ENCODE measurements at regions not wholly inside any gene's neighbourhood (a gene's known extent, or its start where the extent isn't known, plus 50 kb on each side); places are given as distances from the start of the nearest gene placed in this dataset.
"Not testable (repeated sequence)": the region's sequence is repeated elsewhere in the genome, so short reads cannot be mapped to it uniquely, and the experiment has no call there.

GRCh38 chr4:82181789-82182188, 192.0 kb downstream of the HNRNPD start:
- DNase-seq (ENCODE audit: low read depth in 2 of 2), result no peak

DNA sequence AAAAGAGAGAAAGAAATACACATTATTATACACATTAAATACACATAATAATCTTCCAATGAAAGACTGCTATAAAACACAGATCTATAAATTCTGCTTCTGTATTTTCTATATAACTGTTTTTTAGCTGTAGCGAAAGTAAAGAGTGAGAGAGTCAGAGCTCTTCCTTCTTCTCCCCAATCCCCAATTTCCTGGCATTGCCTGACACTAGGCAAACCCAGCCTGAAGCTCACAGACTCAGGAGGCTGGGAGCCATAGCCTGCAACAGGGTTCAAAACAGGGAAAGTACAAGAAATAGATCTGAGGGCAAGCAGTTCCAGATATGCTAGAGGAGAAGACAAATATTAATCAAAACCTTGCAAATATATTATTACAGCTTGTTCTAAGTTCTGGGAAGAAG, 201.6 kb downstream of the HNRNPD start:
- no peak for DNase-seq (ENCODE audit: low read depth in 2 of 2)

- DNase-seq (ENCODE audit: low read depth in 2 of 2), result no peak
Measured at GRCh38 chr4:82171531-82172155, 202.1 kb downstream of the HNRNPD start.

- no peak for DNase-seq (ENCODE audit: low read depth in 2 of 2)
Measured at GRCh38 chr4:82149750-82150149, 224.0 kb downstream of the HNRNPD start.

DNA sequence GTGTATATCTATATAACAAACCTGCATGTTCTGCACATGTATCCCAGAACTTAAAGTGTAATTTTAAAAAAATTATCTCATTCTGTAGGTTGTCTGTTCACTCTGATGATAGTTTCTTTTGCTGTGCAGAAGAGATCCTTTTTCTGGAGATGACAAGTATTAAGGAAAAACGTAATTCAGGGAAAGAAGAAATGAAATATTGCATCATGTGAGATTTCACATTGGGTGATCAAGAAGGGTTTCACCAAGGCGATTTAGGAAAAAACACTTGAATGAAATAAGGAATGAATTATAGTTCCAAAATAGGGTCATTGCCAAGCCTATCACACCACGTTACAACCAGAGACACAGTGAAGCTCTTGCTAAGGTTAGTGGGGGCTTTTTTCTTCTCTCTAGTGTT, 227.9 kb downstream of the HNRNPD start:
- no peak for DNase-seq (ENCODE audit: low read depth in 2 of 2)

DNA sequence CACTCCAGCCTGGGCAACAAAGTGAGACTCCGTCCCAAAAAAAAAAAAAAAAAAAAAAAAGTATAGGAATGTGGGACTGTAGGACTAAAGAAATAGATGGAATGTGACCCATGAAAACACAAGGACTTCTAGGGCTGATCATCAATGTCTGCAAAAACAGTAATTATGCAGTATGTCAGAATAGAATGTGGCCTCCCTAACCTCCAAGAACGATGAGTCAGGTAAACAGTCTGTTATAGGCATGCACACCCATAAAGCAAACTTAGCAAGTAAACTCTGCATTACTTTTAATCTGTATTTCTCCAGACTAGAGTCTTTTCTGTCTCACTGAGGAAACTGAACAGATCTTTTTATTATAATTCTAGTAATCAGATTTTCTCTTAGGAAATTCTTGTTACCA, 233.4 kb downstream of the HNRNPD start:
- no peak for DNase-seq (ENCODE audit: low read depth in 2 of 2)

GRCh38 chr4:82139287-82139686, 234.5 kb downstream of the HNRNPD start:
- DNase-seq (ENCODE audit: low read depth in 2 of 2), result no peak

DNA sequence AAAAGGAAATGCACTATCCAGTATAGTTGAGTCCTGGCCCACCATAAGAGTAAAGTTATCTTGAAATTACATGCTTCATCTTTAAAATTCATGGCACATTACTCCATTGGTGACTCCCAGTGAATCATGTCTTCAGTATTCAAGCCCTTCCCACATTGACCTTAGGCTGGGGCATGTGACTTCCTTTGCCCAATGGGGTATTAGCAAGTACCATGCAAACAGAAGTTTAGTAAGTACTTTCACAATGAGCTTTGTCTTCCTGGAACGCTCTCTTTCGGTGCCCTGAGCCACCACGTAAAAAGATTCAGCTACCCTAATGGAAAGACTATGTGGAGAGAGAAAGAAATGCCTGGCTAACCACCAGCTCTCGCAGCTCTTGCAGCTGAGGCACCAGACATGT, 235.4 kb downstream of the HNRNPD start:
- peak in 1 of 2 donors; percentile 3 for DNase-seq (ENCODE audit: low read depth in 2 of 2)

- no peak for DNase-seq (ENCODE audit: low read depth in 2 of 2)
Measured at GRCh38 chr4:82136161-82136801, 237.5 kb downstream of the HNRNPD start.

DNA sequence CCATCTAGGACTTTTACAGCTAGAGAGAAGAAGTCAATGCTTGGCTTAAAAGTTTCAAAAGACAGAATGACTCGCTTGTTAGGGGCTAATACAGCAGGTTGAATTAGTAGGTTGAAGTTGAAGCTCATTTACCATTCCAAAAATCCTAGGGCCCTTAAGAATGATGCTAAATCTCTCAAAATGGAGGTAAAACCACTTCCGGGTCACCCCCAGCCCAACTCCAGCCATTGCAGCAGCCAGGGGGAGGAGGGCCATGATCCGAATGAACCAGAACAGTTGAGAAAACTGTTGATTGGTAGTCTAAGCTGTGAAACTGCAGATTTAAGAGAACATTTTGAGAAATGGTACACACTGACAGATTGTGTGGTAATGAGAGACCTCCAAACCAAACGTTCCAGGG, 245.4 kb downstream of the HNRNPD start:
- no peak for DNase-seq (ENCODE audit: low read depth in 2 of 2)

- no peak for DNase-seq (ENCODE audit: low read depth in 2 of 2)
Measured at GRCh38 chr4:82126512-82127040, 247.2 kb downstream of the HNRNPD start.

DNA sequence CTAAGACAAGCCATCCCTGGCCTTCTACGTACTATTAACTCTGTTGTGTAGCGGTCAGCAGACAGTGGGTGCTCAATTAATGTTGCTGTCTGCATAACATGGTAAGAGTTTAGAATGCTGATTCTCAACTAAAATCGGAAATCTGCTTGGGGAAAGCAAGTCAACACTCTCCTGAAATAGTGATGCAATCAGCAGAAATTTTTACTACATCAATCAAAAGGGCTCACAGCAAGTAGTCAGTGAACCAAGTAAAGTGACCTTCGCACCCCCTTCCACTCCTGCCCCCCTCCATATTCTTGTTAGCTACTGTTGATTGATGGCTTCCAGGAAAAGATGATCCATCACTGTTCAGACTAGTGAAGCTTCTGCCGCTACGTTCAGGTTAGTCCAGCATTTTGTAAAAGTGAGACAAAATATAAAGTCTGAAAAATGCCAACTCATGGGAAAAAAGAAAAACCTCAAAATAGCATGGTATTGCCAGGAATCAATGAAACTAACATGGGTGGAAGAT, 247.9 kb downstream of the HNRNPD start:
- no peak for DNase-seq (ENCODE audit: low read depth in 2 of 2)

DNA sequence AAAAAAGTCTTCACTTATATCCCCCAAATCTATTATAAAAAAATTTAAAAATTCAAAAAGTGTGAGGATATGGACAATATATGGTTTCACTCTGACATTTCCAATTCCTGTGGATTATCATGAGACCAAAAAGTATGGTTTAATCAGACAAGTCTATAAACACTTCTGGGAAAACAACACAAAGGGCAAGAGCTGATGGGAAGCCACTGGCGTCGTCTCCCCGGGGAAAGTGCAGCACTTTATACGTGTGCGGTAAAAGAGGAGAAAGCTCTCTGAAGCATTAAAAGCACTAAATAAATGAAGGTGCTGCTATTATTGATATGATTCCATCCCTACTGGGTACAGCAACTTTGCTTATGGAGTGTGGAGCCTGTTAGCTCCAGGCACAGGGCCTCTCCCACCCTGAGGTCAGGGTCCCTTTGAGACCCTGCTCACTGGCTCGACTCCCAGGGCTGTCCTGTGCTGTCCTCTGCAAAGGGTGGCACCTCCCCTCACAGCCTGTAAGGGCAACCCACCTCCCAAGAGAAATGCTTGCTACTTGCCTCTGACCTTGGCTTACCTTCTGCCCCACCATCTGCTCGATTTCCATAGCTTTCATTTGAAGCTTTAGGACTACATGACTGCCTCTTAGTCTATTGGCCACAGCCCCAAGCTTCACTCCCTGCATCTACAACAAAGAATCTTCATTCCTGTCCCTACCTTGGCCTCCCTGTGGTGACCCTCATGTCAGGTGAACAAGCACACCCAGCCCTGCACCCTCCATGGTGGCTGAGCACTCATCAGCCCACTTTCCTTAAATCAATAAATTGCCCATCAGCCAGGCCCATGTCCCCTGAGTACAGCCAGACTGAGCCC, 248.6 kb downstream of the HNRNPD start:
- DNase-seq (ENCODE audit: low read depth in 2 of 2), result no peak

DNA sequence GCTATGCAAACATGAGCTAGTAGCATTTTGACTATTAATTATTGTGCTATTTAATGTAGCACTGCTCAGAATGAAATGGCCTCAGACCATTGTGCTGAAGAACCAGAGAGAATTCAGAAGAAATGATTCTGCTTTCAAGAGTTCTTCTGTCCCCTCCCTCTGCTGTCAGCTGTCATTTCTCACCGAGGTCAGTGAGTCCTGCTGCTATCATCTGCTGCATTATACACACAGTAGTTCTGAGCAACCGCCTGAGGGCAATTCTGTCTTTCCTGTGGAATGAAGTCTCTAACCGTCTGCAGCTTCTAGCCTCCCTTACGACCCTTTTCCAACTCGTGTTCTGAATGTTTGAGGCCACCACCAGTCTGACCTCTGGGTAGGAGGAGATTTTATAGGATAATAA, 249.4 kb downstream of the HNRNPD start:
- DNase-seq (ENCODE audit: low read depth in 2 of 2), result no peak

GRCh38 chr4:82123934-82124333, 249.9 kb downstream of the HNRNPD start:
- DNase-seq (ENCODE audit: low read depth in 2 of 2), result no peak

DNA sequence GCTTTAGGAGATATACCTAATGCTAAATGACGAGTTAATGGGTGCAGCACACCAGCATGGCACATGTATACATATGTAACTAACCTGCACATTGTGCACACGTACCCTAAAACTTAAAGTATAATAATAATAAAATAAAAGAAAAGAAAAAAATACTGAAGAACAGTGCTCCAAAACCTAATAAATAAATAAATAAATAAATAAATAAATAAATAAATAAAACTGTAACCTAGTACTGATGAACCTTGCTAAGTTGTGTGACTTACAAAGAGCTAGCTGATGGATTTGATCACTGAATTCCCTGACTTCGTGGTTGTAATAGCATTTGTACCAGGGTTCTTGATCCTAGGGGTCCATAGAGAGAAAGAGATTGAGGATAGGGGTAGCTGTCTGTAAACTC, 258.6 kb downstream of the HNRNPD start:
- not testable (repeated sequence) for DNase-seq (ENCODE audit: low read depth in 2 of 2)

GRCh38 chr4:82108506-82108905, 265.3 kb downstream of the HNRNPD start:
- no peak for DNase-seq (ENCODE audit: low read depth in 2 of 2)

DNA sequence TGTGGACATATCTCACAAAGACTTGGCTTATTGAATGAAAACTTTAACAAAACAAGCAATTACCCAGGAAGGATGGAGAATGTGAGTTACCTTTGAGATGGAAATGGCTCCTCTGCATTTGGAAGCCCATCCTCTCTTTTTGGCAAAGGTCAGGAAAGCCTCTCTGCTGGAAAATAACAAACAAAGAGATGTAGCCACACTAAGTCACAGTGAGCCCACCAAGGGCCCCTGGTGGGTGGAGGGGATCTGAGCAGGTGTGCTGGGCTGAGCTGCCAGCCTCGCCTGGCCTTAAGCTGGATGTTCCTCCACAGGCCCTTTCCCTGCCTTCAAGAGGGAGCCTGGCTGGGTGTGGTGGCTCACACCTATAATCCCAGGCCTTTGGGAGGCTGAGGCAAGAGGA, 269.2 kb downstream of the HNRNPD start:
- no peak for DNase-seq (ENCODE audit: low read depth in 2 of 2)

DNA sequence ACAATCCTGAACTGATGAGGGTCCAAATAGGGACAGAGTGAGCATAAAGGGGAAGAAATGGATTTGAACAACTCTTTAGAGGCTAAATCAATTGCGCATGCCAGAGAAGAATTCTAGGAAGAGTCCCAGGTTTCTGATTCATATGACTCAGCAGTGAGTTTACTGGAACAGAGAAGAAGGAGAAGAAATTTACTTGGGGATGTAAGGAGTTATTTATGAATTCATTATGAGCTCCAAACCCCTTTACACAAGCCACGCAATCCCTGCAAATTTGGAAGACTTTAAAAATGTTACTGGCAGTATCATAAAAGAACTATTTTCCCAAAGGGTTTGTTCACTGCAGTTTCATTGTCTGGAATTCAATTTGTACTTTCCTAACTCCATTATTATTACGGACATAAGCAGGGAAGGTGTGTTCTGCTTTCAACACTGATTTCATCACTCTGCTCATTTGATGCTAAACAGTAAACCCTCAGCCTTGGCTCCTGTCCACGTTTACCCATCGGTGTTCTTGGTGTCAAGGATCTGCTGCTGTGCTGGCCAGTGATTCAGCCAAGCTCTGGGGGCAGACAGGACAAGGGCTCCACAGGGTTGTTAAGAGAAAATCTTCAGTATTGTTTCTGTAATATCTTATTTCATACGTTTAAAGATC, 273.7 kb downstream of the HNRNPD start:
- no peak for DNase-seq (ENCODE audit: low read depth in 2 of 2)

DNA sequence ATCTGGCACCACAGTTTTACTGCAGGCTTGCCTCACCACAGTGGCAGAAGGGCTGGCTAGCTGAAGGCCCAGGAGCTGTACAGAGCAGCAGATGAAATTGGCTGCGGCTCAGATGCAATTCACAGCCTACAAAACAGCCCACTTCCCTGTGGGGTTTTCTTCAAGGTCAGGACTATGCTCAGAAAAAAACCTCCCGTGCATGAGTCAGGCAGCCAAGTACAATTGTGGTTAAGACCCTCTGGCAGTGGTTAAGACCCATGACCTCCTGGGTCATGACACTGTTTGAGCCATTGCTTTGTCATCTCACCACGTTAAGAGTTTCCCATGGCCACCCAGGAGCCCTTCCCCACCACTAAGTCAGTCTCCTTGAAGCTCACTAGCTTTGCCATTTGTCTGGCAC, 276.3 kb downstream of the HNRNPD start:
- no peak for DNase-seq (ENCODE audit: low read depth in 2 of 2)

- DNase-seq (ENCODE audit: low read depth in 2 of 2), result no peak
Measured at GRCh38 chr4:82090717-82091116, 283.1 kb downstream of the HNRNPD start.

- no peak for DNase-seq (ENCODE audit: low read depth in 2 of 2)
Measured at GRCh38 chr4:82084747-82085146, 289.0 kb downstream of the HNRNPD start.

All from stimulated activated CD4-positive, alpha-beta T cell treated with anti-CD3 and anti-CD28 coated beads, Interleukin-4, amount 100 ng/mL, for 48 hours (primary cell).